Stimulated activated CD4-positive, alpha-beta T cell treated with anti-CD3 and anti-CD28 coated beads, Interleukin-1b, Interleukin-23, amount 100 ng/mL, for 48 hours (primary cell): ENCODE measurements at regions not wholly inside any gene's neighbourhood (a gene's known extent, or its start where the extent isn't known, plus 50 kb on each side); places are given as distances from the start of the nearest gene placed in this dataset.

ENCODE experiments used
- DNase-seq: peaks from one replicate; pipeline ENCODE4 v3.0.0-alpha.2; 2020

DNA sequence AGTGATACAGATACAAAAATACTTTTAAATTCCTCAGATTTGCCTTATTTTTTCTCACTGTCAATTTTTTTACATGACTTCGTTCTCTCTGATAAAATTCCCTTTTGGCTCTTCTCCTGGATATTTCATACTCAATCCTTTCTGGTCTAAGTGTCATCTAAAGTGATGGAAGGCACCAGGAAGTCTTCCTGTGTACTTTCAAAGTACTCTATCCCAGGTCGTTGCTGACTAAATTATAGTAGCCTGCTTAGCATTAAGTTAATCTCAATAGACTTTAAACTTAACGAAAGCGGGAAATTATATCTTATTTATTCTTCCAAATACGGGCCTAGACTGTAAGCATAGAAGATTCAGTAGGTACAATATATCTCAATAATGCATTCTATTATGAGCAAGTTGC lies 67.8 kb downstream of the CASP12 start:
- DNase-seq = no peak

DNA sequence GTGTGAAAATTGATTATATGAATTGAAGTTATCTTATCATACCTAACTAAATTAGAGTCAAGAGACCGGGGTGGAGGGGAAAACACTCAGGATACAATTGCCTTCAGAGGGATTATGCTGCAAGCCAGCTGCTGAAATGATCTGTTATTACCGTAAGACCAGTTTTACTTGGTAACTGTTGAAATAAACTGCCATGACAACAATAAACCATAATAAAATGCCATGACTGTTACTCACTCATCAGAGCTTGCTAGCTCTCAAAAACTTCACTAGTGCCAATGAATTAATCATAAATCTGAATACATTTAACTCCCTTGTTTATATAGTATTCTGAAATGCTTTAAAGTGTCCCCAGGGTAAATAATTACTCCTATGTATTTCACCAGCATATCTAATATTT lies 68.2 kb downstream of the CASP12 start:
- no peak for DNase-seq

DNA sequence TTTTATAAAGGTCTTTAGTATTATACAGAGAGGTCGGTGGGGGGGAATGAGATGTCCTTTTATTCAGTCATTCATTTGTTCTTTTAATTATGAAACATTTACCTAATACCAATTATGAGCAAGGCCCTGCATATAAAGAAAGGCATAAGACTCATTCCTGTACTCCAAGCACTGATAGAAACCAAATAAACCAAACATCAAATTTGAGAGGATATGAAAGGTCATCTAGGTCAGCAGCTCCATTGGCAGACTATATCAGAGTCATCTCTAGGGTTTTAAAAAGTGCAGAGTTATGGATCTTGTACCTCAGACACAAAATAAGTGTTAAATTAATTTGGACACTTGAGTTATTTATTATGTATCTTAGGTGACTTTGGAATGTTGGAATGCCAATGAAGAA lies 71.5 kb downstream of the CASP12 start:
- DNase-seq = no peak

DNA sequence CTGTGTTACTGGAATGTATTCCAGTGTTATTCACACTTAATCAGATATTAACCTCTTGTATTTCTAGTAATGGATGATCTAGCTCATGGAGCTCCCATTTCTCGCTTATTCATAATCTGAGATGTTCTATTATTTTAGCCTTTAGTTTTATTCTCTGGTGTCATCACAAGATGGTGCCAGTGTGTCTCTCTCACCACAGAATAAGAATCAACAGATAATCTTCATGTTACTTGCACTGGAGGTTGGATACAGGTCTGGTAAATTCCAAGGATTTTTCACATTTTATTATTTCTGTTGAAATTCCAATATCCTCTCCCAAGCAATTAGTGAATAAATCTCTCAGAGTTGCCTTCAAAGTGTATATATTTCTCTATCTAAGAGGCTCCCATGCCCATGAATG lies 74.6 kb downstream of the CASP12 start:
- DNase-seq = no peak

DNA sequence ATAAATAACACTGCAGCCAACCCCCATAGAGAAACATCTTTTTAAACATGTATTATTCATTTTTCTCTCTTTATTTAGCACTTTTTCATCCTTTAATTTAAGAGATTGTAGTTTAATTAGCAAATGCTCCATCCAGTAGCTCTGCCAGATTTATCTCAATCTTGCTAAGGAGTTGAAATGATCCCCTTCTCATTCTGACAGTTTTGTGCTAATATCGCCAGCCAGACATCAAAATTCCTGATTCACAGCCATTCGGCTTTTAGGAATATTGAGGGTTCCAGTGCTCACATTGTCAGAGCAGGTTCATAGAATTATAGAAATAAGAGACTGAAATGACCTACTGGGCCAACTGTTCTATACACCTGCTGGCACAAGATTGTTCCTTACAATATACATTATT lies 77.8 kb downstream of the CASP12 start:
- DNase-seq = no peak

DNA sequence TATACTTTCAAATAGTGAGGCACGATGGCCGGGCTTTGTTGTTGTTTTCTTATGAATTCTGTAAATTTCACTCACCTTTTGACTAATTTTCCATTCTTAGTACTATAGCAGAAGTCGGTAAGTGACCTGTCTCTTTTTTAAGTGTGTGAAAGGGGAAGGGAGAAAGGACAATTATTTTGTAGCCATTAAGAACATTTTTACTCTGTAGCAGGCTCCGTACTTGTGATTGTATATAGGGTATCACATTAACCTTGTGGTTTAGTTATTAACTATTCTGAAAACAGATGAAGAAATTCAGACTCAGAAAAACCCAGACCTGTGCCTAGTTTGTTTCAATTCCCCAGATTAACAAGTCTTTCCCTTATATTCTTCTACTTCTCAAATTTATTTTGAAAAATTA lies 78.7 kb downstream of the CASP12 start:
- DNase-seq = no peak

DNA sequence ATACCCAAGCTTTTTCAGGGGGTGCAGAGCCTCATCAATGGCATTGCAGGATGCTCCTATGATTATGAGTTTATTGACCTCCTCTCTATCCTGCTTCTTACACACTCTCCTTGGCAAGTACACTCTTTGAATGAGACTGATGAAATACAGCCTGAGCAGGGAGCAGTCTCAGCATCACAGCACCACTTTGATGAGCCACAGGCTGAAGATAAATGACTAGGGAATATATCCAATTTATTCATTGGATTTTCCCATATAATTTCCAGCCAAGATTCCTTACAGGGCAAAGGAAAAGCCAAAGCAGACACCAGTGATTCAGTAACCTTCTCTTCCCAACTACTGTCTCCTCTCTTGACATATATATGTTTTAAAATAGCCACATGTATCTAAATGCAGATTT lies 79.2 kb downstream of the CASP12 start:
- DNase-seq = no peak

DNA sequence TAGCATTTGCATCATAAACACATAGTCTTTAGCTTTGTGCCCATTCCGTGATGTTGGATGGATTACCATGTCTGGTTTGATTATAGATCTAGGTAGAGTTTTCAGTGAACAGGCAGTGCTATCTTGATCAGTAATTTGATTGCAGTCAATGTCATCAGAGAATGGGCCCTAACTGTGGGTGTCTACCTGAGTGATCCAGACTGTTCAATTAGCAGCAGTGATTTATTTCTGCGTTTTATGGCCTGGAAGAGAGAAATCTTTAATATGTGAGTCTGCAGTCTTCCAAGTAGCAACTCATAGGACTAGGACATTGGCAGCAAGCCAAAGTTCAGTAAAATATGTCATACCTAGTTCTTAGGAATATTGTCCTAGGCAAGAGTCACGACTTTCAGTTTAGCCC lies 80.3 kb downstream of the CASP12 start:
- no peak for DNase-seq

DNA sequence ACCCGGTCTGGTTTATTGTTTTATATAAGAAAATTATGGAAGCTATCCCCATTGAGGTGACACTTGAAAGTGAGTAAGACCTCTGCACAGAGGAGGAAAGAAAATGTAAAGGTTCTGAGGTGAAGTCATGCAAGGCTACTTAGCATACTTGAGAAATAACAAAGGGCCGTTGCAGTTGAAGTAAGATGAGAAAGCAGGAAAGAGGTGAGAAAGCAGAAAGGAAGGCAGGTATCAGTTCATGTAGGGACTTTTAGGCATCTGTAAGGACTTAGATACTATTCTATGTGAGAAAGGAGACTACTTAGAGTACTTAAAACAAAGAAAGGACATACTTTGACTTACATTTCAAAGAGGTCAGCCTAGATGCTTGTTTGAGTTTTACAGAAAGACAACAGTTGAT lies 84.7 kb downstream of the CASP12 start:
- DNase-seq = no peak

DNA sequence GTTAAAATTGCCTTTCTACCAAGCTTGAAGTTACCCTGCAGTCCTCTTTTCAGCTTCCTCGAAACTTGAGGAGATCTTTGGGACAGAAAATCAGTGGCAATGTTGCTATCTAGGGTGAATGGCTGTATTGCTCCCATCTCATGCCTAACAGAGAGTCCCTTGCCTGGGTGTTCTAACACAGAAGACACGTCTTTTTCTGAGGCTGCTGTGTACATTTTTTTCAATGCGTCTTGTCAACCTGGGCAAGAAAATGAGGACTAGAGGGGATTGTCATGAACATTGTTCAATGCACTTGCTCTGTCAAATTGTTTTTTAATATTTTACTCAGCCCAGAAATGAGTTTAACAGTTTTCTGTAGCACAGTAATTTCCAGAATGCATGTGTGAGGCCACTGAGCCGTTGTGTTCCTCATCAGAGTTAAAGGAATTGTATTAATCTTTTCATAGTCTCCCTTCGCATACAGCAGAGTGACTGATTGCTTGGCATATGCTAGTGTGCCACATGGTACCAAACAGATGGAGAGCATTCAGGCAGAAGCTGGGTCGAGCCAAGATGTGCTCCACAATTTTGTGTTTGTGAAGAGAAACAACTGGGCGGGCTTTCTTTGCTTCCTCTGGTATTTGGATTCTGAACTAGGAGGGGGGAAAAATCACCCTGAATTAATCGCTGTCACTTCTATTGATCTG lies 86.0 kb downstream of the CASP12 start:
- DNase-seq = no peak

DNA sequence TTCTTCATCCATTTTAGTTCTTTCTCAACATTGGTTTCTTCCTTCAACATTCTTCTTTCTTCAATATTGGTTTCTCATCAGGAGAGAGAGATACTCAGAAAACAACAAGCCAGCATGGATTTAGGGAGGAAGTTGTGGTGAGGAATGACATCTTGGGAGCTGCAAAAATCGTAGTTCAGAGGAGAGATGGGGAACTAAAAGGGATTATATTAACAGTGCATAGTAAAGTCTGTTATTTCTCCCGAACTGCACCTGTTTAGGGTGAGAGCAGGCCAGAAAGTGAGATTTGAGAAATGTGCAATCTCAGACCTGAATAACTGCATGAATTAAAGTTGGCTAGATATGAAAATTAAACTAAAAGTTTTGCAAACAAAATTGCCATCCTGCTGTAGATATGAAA lies 94.5 kb downstream of the CASP12 start:
- no peak for DNase-seq

DNA sequence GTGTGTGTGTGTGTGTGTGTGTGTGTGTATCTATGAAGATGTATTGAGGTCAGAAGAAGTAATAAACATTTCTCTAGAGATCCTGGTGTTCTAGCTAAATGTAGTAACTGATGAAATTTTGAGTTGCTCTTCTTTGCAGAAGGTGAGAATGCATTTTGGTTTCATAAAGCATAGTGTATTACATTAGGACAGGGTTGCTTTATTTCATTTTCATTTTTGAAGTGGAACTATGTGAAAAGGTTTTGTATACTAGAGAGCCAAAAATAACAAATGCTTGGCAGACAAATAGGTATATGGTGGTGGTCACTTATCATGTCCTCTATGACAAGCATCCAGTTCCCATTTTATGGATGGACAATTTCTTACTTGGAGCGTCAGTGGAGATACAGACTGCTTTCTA lies 99.0 kb downstream of the CASP12 start:
- no peak for DNase-seq

DNA sequence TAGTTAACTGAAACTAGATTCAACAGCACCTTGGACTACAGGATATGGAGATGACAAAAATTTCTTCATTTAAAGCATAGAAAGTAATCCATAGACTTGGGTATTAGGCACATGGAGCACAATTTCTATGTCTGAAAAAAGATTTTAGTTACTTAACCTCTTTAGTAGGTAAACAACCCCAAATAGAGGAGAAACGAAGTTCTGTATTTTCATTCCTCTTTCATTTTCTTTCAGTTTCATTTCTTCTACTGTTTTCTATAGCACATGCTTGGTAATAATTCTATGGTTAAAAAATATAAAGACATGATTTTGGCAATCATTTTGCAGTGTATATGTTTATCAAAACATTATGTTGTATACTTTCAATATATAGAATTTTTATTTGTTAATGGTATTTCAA lies 99.5 kb downstream of the CASP12 start:
- no peak for DNase-seq

DNA sequence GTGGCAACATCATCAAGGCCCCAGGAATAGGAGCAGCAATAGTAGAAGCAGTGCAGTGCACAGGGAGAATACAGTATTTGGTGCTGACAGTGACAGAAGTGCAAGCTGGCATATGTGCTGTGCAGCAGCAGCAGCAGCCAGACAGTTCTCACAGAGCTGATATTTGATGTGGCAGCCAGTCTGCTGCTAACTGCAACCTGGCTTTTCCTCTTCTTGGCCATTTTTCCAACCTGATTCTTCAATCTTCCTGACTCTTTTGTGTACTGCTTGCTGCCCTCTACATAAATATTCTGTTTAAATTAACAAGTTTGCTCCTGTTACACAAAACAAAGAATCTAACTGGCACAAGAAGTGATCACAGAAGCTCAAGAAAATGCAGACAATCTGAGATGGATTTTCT lies 102.0 kb downstream of the CASP12 start:
- no peak for DNase-seq

DNA sequence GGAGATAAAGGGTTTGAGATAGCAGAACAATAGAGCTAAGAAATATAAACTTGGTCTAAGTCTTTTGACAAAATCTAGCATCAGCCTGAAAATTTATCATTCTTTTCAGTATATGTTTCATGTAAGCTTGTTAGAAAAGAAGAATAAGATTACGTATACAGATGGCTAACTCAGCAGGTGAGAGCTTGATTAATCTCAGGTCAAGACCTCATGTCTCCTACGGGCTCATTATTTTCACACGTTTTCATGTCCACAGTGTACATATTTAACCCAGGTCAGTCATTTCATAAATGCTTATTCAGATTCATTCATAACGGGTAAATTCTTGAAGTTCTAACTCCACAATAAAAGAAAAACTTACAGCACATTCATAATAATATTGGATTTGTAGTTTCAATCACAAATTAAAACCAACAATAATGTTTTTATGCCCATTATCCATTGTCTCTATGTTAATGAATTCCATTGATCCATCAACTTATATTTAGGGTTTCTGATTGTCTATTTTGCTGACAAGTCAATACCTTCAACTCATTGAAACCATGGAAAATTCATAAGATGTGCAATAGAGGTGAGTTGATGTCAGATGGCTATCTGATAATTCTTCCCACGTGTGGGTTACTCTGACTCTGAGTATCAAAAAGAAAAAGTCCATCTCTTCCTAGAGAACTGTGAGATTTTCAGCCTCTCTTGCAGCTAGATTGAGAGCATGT lies 102.6 kb downstream of the CASP12 start:
- no peak for DNase-seq

DNA sequence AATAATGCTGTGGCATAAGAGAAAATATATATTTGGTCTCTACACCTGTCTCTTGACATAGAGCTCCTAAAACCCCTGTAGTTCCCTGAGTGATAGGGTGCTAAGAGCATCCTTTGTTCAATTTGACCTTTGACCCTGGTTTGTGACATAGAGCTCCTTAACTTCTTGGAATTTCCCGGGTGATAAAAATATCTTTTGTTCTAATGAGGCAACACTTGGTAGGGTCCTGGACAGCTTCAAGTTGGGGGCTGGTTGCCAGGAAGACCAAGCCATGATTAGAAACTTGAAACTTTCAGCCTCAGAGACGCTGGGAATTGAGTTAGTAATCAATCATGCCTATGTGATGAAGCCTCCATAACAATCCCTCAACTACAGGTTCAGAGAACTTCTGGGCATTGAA lies 105.4 kb downstream of the CASP12 start:
- no peak for DNase-seq

DNA sequence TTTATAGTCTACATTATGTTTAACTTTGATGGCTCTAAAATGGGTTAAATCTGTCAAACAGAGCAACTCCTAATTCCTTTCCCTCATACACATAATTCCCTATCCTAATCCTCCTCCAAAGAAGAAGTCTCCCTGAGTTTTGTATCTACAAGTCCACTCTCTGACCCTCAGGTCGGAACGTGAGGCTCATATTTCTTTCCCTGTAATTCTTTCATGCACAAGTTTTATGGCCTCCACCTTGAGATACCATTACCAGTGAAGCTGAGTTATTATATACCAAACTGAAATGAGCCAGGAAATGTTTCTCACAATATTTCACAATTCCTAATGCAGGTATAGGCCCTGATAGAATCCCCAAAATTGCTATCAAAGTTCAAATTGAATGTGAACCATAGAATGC lies 106.4 kb downstream of the CASP12 start:
- no peak for DNase-seq

DNA sequence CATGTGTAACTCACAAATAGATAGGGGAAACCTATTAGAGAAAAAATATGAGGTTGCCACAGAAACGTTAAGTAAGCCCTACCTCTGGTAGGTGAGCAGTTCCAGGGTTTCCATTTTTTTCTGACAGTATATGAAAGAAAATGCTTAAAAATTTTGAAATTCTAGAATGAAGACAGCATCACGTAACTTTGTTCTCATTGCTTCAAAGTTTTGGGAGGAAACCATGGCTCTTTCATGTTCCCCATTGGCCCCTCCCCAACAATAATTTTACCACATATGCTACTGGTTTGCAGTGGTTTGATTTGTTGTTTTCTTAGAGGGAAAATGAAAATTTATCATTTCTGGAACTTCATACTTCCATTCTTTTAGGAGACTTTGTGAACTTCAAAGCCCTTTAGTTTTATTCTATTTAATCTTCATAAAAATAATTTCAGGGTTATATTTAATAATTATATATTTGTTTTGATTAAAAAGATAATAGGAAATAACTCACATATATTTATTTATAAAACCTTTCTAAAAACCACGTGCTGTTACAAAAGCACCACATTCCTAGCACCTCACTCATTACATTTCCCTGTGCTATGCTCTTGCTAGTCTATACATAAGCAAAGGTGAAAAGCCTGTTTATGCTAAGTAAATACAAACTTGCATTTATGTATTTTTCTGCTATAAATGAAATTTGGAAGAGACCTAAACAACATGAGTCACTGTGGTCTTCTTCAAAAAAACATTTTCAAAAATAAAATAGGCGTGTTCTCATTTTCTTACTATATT lies 113.4 kb downstream of the CASP12 start:
- no peak for DNase-seq

DNA sequence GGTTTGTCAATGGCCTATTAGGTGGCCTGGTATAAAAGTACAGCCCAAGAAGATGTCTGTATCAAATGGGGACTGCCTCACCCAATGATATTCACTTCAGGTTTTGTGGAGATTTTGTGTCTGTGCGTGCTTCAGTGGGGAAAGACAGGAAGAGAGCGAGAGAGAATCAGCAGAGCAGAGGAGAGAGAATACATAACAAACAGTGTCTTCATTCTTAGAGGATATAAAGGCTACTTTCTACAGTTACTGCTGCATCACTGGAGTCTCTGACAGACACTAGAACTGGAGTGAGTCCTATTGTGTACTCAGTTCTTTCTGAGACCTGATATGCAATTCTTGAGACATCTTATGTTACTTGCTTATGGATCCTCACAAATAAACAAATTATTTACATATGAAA lies 115.0 kb downstream of the CASP12 start:
- DNase-seq = no peak

DNA sequence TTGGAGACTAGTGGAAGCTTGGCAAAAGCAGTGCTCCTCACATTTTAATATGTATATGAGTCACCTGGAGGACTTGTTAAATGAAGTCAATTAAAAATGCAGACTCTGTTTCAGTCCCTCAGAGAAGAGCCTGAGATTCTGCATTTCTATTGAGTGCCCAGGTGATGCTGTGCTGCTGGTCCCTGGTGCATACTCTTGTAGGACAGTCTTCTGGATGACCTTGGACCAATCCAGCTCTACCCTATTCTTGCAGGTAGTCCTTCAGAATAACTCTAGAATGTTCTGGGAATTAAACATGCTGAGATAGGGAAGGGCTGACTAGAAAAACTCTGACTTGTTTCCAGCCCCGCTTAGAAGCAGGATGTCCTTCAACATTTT lies 115.9 kb downstream of the CASP12 start:
- DNase-seq = no peak

DNA sequence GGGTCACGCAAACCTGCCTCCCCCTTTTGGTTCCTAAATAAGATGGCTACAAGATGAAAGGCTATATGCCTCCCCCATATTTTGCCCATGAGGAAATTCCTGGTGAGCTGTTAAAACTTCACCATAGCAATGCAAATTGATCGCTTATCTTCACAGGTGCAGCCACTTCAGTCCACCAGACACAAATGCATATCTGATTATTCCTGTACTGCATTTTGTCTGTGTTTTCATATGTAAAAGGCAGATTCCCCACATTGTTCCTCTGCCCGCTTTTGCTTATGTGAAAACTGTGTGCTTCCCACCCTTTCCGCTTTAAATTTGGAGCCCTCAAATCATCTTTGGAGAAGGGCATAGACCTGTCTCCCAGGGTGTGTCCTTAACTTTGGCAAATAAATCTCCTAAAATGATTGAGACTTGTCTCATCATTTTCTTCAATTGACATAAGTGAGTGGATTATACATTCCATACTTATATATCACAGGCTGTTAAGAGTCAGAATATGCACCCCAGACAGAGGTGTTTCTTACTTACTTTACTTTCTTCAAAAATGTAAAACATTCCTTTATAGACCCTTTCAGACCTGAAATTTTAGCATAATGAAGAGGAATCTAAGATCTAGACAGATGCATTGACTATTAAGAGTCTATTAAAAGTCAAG lies 116.4 kb downstream of the CASP12 start:
- DNase-seq = no peak

DNA sequence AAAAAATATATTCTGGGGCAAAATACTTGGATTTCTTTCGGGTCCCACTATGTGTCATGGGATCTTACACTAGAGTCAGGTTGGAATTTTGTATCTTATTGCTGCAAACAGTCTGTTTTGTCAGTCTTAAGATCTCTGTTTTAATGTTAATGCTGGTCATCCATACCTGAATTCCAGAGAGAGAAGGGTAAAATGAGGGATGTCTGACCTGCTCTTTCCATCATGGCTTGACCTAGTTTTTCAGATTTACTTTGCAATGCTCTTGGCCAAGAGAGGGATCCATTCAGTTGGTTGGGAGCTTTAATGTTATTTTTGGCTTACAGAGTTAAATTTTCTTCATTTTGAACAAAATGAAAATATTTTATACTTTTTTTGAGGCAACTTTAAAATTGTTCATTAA lies 117.2 kb downstream of the CASP12 start:
- DNase-seq = no peak

DNA sequence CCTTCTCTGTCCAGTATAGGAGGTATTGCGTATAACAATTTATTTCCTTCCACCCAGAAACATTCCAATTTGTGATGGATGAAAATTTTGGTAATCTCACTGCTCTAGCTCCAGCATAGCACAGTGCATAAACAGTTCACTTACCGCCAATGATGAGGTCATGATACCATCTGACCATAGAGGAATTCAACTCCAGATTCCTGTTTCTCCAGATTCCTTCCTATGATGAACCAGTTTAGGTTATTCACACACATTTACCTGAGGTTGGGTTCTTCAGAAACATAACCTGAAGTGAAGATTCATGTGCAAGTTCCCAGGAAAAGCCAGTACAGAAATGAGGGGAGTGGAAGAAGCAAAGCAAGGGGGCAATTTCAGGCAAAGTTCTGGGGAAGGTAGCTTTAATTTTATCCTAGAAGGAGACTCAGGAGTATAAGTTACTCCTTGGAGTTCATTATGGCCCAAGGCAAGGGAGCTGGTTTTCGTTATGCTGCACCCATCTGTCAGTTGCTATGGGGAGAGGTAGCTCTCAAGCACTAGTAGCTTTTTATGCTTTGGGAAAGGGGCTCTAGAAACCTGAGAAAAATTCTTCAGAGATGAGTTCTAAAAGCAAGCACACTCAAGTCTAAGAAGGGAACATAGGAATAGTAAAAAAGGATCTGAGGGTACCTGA lies 121.6 kb downstream of the CASP12 start:
- no peak for DNase-seq
